ENCODE measurements at regions not wholly inside any gene's neighbourhood (a gene's known extent, or its start where the extent isn't known, plus 50 kb on each side); places are given as distances from the start of the nearest gene placed in this dataset.

DNA sequence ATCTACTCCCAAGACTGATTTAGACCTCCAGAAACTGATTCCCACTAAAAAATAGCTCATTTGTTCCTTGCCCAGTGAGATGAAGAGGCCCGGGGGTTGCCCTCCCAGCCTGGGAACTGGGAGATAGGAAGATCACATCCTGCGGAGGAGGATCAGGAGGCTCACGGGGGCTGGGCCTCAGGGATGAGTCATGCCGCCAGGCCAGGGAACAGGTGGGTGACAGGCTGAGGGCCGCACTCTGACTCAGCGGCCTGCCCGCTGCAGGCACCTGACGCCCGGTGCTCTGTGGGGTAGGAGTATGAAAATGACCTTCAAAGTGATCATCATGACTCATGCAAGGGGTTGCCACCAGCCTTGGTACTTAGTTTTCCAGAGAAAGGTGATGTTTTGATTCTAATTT is 104.5 kb upstream of the ZPBP start:
- TF ChIP-seq, protein P1, sequence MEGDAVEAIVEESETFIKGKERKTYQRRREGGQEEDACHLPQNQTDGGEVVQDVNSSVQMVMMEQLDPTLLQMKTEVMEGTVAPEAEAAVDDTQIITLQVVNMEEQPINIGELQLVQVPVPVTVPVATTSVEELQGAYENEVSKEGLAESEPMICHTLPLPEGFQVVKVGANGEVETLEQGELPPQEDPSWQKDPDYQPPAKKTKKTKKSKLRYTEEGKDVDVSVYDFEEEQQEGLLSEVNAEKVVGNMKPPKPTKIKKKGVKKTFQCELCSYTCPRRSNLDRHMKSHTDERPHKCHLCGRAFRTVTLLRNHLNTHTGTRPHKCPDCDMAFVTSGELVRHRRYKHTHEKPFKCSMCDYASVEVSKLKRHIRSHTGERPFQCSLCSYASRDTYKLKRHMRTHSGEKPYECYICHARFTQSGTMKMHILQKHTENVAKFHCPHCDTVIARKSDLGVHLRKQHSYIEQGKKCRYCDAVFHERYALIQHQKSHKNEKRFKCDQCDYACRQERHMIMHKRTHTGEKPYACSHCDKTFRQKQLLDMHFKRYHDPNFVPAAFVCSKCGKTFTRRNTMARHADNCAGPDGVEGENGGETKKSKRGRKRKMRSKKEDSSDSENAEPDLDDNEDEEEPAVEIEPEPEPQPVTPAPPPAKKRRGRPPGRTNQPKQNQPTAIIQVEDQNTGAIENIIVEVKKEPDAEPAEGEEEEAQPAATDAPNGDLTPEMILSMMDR (IDR thresholded peaks at IDR 0.05 in 4 of 5, conservative IDR thresholded peaks at IDR 0.05 in 1 of 5) = no peak
- TF ChIP-seq POLR2A (IDR thresholded peaks at IDR 0.05) = no peak
- Histone ChIP-seq H3K4me3 (no peak overlapping the region), H3K4me1 (no peaks in the 10 kb centered on the region), H3K27me3 (peaks cover 0 to 5% (median 2%) of the 10 kb centered on the region in 3 donors), H3K9me3 (no peaks in the 10 kb centered on the region), H3K36me3 (no peaks in the 10 kb centered on the region), H3K27ac (no peak overlapping the region)
- ATAC-seq (no peak), DNase-seq (no peak)
- in situ Hi-C loops (cut with MboI; ENCODE audit: low sequenced_read_pairs in 4 of 4) = no loop called here
- intact Hi-C loops (cut with DNase I; ENCODE audit: low total_unique reads) = no loop called here

DNA sequence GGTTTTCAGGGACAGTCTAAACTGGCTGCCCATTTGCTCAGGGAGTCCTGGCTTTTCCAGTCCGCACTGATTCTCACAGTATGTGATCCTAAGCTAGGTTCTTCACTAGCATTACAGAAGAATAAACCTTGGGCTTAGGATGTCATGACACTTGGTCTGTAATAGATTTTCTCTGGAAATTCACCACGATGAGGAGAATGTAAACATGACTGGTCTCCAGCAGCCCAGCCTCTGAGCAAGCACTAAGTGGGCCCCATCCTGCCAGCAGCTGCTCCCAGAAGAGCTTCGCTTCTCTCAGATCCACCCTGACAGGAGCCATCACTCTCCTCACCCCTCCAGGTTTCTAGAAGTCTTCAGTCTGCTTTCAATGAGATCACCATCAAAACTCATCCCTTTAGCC is 103.7 kb upstream of the ZPBP start:
- no peaks in the 10 kb centered on the region for H3K4me1 ChIP-seq
- intact Hi-C loops (cut with DNase I; ENCODE audit: low total_unique reads) = no loop called here
- H3K4me3 ChIP-seq = no peak overlapping the region
- H3K36me3 ChIP-seq = no peaks in the 10 kb centered on the region
- in situ Hi-C loops (cut with MboI; ENCODE audit: low sequenced_read_pairs in 4 of 4) = no loop called here
- DNase-seq = no peak
- peaks cover 3 to 7% (median 5%) of the 10 kb centered on the region in 3 donors for H3K27me3 ChIP-seq
- H3K27ac ChIP-seq = no peak overlapping the region
- H3K9me3 ChIP-seq = no peaks in the 10 kb centered on the region
- no peak for ATAC-seq
- TF ChIP-seq POLR2A (IDR thresholded peaks at IDR 0.05) = no peak
- TF ChIP-seq, protein P1 (IDR thresholded peaks at IDR 0.05 in 4 of 5, conservative IDR thresholded peaks at IDR 0.05 in 1 of 5) = no peak

DNA sequence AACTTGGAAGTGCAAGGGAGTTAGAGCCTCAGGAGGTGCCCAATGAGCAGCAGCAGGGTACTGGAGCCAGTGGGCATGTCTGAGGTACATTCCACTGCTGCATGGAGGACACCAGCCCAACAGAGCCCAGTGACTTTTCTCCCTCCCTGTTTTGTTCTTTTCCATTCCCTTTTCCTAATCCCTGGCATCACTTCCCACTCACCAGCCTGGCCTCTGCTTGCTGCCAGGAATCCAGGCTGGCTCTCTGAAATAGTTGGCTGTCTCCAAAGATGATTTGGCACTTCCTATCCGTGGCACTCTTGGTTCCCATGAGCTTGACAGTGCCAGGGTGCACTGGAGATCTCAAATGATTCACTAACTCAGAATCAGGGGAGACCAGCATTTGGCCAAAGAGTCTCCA is 97.7 kb upstream of the ZPBP start:
- Histone ChIP-seq H3K9me3 (no peaks in the 10 kb centered on the region), H3K4me3 (no peak overlapping the region), H3K27ac (no peak overlapping the region), H3K4me1 (no peaks in the 10 kb centered on the region), H3K27me3 (peaks cover 3 to 7% (median 5%) of the 10 kb centered on the region in 3 donors), H3K36me3 (no peaks in the 10 kb centered on the region)
- TF ChIP-seq POLR2A (IDR thresholded peaks at IDR 0.05) = no peak
- TF ChIP-seq, protein P1 (IDR thresholded peaks at IDR 0.05 in 4 of 5, conservative IDR thresholded peaks at IDR 0.05 in 1 of 5) = no peak
- in situ Hi-C loops (cut with MboI; ENCODE audit: low sequenced_read_pairs in 4 of 4) = no loop called here
- intact Hi-C loops (cut with DNase I; ENCODE audit: low total_unique reads) = no loop called here
- DNase-seq (no peak), ATAC-seq (no peak)

DNA sequence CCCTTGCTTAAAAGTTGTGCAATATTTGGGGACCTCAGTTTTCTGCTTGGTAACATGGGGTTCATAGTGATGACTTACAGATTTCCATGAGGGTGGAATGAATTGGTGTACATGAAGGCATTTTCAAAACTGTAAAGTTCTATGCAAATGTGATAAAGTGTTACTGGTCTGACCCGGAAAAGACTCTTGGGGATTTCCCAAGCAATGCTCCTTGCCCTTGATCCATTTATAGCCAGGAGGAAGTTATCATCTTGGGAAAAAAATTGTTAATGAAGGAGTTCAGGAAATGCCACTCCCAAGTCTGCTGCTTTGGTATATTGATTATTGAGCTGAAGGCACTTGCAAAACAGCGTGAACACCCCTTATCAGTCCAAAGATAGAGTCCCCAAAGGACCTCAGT is 96.3 kb upstream of the ZPBP start:
- Histone ChIP-seq H3K9me3 (no peaks in the 10 kb centered on the region), H3K4me1 (no peaks in the 10 kb centered on the region), H3K36me3 (no peaks in the 10 kb centered on the region), H3K27me3 (peaks cover 3 to 7% (median 5%) of the 10 kb centered on the region in 3 donors), H3K27ac (no peak overlapping the region), H3K4me3 (no peak overlapping the region)
- TF ChIP-seq, protein P1 (IDR thresholded peaks at IDR 0.05 in 4 of 5, conservative IDR thresholded peaks at IDR 0.05 in 1 of 5) = no peak
- no peak for TF ChIP-seq POLR2A (IDR thresholded peaks at IDR 0.05)
- ATAC-seq = no peak
- intact Hi-C loops (cut with DNase I; ENCODE audit: low total_unique reads) (no loop called here), in situ Hi-C loops (cut with MboI; ENCODE audit: low sequenced_read_pairs in 4 of 4) (no loop called here)
- no peak for DNase-seq

DNA sequence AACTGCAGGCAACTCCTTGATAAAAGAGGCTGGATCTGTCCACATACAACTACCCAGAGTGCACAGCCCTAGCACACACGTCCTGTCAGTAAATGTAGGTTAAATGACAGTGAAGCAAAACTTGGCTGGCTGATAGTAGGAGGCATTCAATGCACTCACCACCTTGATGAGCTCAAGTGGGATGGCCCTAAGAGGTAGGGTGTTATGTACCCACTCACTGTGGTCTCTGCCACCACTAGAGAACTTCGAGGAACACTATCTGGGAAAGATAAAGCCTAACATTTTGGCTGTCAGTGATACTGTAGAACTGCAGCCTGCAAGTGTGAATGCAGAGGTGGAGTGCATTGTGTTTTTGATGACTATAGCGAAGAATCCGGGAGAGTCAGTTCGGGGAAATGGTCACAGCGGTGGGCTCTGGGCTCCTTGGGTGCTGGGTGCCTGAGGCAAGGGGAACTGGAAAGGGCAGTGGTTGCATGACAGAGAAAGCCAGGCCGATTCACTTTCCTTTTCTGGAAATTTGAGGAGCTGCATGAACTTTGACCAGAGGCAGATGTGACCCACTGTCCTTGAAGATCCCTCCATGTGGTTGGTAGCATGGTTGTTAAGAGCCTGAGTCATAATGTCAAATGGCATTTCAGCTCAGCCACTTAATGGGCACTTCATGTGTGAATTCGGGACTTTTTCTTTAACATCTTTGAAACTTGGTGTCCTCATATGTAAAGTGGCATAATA is 93.1 kb upstream of the ZPBP start:
- Histone ChIP-seq H3K27ac (no peak overlapping the region), H3K9me3 (no peaks in the 10 kb centered on the region), H3K36me3 (no peaks in the 10 kb centered on the region), H3K4me3 (no peak overlapping the region), H3K27me3 (no peaks in the 10 kb centered on the region), H3K4me1 (no peaks in the 10 kb centered on the region)
- TF ChIP-seq POLR2A (IDR thresholded peaks at IDR 0.05) = no peak
- TF ChIP-seq, protein P1 (IDR thresholded peaks at IDR 0.05 in 4 of 5, conservative IDR thresholded peaks at IDR 0.05 in 1 of 5) = no peak
- DNase-seq = no peak
- in situ Hi-C loops (cut with MboI; ENCODE audit: low sequenced_read_pairs in 4 of 4) (no loop called here), intact Hi-C loops (cut with DNase I; ENCODE audit: low total_unique reads) (no loop called here)
- ATAC-seq = no peak
